ENCODE measurements at regions not wholly inside any gene's neighbourhood (a gene's known extent, or its start where the extent isn't known, plus 50 kb on each side); places are given as distances from the start of the nearest gene placed in this dataset.

DNA sequence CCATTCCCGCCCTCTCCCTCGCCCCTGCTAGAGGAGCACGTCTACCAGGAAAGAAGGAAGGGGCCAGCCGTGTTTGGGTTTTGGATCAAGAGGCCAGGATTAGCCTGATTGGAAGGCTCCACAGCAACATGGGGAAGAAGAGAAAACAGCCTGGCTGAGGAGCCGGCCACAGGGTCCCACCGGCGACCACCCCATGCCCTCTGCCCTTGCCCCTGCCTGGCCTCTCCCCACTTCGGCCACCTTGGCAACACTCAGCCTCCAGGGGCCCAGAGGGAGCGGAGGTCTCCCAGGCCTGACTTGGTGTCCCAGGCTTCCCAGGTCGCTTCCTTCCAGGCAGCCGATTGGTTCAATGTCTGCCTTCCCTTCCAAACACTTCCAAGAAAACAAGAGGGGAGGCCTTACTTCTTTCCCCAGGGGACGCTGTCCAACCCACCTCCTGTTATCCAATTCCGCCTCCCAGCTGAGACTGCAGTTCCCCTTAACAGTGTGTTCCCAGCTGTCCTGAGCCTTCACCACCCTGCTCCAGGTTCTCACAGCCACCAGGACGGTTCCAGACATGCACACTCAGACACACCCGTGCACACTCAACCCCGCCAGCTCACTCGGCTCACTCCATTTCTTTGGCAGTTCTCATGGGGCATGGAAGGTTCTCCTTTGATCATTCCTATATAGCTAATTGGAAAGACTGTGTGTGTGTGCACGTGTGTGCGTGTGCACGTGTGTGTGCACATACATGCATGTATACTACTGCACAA lies 65.4 kb downstream of the RBFOX3 start:
- no peak for DNase-seq (ENCODE audit: low read depth)
- no peak overlapping the region for H3K4me3 ChIP-seq (ENCODE audit: low read length)
- TF ChIP-seq, protein P1, sequence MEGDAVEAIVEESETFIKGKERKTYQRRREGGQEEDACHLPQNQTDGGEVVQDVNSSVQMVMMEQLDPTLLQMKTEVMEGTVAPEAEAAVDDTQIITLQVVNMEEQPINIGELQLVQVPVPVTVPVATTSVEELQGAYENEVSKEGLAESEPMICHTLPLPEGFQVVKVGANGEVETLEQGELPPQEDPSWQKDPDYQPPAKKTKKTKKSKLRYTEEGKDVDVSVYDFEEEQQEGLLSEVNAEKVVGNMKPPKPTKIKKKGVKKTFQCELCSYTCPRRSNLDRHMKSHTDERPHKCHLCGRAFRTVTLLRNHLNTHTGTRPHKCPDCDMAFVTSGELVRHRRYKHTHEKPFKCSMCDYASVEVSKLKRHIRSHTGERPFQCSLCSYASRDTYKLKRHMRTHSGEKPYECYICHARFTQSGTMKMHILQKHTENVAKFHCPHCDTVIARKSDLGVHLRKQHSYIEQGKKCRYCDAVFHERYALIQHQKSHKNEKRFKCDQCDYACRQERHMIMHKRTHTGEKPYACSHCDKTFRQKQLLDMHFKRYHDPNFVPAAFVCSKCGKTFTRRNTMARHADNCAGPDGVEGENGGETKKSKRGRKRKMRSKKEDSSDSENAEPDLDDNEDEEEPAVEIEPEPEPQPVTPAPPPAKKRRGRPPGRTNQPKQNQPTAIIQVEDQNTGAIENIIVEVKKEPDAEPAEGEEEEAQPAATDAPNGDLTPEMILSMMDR (conservative IDR thresholded peaks at IDR 0.05; ENCODE audit: low read depth, low read length) = no peak

DNA sequence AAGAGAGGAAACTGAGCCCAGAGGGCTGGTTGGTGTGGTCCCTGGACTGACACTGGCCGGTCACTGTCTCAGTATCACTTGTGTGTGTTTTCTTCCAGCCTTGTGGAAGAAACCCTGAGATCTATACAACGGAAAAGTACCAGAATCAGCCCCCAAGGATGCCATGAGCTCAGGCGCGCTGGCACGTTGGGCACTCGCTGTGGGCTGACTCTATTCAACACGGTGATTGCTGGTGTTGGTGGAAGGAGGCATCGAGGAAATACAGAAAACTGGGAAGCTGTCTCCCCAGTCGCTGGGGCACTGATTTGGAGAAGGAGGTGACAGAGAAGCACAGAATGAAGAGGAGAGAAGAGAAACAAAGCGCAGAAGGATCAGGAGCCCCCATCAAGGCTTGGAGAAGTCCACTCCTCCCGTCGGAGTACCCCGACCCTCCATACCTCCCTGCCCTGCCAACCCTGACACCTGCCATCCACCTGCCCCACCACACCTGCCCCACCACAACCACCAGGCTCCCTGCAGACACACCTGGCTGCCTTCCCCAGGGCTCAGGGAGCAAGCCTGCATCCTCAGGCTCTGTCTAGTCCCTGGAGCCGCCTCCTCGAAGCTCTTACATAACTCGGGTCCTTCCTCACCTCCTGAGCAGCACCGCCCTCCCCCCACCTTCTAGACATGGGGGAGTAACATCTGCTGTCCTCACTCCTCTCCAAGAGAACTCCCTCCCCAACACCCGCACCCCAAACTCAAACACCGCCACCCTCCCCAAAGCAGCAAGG lies 66.5 kb downstream of the RBFOX3 start:
- H3K4me3 ChIP-seq (ENCODE audit: low read length) = no peak overlapping the region
- DNase-seq (ENCODE audit: low read depth) = no peak
- TF ChIP-seq, protein P1 (conservative IDR thresholded peaks at IDR 0.05; ENCODE audit: low read depth, low read length) = no peak

DNA sequence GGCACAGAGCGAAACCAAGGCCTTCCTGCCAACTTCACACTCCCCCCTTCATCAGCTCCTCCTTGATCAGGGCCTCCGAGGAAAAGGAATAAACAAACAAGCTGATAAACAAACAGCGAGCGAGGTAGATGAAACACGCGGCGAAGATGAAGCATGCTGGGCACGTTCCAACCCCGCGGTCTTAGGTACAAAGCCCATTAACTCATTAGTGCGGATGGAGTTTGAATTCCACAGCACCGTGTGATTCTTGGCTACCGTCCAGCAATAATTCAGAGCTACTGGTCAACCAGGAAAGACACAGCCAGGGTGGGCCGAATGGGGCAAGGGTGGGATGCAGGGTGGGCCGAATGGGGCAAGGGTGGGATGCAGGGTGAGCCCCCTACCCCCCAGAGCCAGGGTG lies 67.3 kb downstream of the RBFOX3 start:
- no peak for DNase-seq (ENCODE audit: low read depth)
- no peak overlapping the region for H3K4me3 ChIP-seq (ENCODE audit: low read length)
- TF ChIP-seq, protein P1 (conservative IDR thresholded peaks at IDR 0.05; ENCODE audit: low read depth, low read length) = no peak

DNA sequence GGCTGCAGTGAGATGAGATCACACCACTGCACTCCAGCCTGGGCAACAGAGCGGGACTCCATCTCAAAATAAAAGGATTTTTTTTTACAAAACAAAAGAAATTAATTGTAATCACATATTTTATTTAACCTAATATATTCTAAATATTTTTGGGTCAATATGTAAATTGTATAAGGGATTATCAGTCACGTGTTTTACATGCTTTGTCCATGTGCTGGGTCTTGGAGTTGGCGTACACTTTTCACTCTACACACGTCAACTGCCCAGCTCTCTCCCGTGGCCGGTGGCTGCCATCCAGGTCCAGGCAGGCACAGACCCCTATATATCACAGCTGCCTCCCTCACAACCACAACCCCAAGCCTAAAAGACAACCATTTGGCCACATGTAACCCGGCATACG lies 68.1 kb downstream of the RBFOX3 start:
- no peak overlapping the region for H3K4me3 ChIP-seq (ENCODE audit: low read length)
- no peak for DNase-seq (ENCODE audit: low read depth)
- TF ChIP-seq, protein P1 (conservative IDR thresholded peaks at IDR 0.05; ENCODE audit: low read depth, low read length) = no peak

DNA sequence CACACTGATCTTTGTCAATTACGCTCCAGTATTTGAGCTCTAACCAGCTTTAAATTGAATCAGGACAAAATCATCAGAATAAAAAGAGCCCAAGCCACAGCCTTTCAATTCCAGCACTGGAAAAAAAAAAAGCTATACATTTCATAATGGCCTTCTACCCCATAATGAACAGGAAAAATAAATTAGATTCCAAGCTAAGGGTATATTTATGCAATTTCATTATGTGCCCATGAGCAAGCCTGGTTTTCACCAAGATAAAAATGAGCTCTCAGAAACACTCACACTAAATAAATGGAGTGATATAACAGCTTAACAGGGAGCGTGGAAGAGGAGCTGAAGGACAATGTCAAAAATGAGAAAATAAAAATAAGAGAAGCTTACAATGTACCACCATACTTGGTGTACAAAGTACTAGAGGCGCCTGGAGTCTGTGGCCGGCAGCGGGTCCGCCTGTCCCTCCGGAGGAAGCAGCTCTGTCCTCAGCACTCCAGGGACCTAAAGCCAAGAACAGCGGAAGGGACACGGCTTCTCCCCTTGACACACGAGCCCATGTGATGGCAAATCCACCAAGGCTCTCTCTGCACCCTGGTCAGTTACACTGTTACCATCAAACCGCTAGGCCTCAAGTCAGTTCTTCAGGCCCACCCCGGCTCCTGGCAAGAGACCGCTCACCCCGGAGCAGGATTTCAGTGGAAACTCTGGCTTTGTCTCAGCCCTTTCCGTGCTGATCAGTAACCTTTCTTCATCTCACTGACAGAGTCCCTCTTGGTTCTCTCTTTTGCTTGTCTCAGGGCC lies 69.6 kb downstream of the RBFOX3 start:
- TF ChIP-seq, protein P1 (conservative IDR thresholded peaks at IDR 0.05; ENCODE audit: low read depth, low read length) = no peak
- no peak for DNase-seq (ENCODE audit: low read depth)
- no peak overlapping the region for H3K4me3 ChIP-seq (ENCODE audit: low read length)

DNA sequence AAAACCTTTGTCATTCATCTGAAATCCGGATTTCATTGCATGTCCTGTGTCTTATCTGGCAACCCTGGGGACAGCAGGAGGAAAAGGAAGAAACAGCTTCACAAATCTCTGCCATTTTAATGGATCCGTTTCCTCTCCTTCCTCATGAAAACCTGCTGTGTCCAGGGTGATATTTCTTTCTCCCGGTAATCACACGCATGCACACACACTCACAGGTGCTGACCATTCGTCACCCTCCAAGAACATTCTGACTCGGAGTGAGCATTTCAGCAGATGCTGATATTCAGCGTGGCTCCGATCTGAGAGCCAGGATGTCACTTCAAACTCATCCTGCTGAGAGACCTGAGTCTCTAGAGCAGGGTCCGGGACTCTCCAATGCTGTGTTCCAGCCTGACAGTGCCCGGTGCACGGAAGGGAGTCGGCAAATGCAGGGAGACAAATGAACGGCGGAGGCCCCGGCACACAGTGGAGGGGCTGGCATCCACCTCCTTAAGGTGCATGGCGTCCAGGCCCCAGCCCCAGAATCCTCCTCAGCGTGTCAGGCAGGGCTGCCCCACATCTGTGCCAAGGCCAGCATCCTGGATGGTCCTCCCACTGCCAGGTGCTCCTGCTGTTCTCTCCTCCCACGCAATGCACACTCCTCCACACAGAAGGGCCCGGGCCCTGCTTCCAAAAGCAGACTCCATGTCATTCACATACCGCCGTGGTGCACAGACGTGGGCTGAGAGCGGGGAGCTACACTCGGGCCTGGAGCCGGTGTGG lies 70.7 kb downstream of the RBFOX3 start:
- TF ChIP-seq, protein P1 (conservative IDR thresholded peaks at IDR 0.05; ENCODE audit: low read depth, low read length) = no peak
- H3K4me3 ChIP-seq (ENCODE audit: low read length) = no peak overlapping the region
- no peak for DNase-seq (ENCODE audit: low read depth)

Measured in retinal pigment epithelial cell (primary cell).